Stimulated activated CD8-positive, alpha-beta memory T cell treated with anti-CD3 and anti-CD28 coated beads, Interleukin-7, amount 100 ng/mL, for 24 hours (primary cell): ENCODE measurements at regions not wholly inside any gene's neighbourhood (a gene's known extent, or its start where the extent isn't known, plus 50 kb on each side); places are given as distances from the start of the nearest gene placed in this dataset.
"Not testable (repeated sequence)": the region's sequence is repeated elsewhere in the genome, so short reads cannot be mapped to it uniquely, and the experiment has no call there.

ENCODE experiments used
- DNase-seq: peaks from one replicate; pipeline ENCODE4 v3.0.0-alpha.2; 2020; ENCODE audit warnings: low read depth

DNA sequence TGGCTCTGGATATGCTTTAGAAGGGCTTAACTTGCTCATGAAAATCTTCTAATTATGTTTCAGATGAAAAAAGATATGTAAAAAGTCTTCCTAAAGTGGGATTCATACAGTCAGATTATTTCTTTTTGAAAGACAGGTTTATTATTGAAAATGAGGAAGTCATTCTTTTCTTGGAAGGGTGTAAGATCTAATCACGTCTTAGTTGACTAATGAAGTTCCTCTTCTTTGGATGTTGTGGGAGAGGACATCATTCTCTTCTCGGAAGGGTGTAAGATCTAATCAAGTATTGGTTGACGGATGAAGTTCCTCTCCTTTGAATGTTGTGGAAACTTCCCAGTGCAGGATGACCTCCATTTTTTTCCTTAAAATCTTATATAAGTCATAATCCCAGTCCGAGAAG lies 74.9 kb downstream of the ALG10 start:
- no peak for DNase-seq

DNA sequence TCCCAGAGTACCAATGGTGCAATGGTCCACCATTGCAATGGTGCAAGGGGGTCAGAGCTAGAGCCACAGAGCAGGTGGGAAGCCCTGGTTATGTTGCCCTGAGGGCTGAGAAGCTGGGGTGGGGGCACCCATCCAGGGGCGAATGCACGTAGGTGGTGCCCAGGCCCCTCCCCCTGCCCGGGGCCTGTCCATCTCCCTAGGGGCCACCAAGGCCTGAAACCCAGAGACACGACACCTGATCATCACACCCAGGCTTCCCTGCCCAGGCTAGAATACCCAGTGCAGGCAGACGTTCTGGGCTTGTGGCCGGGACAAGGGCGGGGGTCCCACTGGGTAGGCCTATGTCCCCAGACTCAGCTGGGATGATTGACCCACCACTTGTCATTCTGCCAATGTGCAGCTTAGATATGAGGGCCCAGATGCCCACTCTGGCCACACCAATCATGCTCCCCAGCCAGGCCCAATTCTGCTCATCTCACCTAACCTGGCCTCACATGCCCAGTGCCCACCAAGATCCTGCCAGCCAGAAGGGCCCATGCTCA lies 83.2 kb downstream of the ALG10 start:
- no peak for DNase-seq

DNA sequence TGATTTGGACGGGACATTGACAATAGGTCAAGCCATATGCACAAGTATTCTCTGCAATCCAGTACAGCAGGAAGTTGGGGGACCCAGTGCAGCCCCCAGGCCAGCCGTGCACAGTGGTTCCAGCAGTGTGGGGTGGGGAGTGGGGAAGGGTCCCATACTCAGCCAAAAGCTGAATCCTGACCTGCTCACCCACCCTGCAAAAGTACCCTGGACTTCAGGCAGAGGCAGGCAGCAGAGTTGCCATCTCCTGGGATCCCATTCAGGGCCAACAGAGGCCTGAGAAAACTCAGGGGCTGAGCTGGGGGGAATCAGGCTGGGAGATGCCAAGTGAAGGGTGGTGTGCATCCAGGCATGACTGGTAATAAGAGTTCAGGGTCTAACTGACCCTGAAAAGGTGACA lies 83.9 kb downstream of the ALG10 start:
- no peak for DNase-seq

DNA sequence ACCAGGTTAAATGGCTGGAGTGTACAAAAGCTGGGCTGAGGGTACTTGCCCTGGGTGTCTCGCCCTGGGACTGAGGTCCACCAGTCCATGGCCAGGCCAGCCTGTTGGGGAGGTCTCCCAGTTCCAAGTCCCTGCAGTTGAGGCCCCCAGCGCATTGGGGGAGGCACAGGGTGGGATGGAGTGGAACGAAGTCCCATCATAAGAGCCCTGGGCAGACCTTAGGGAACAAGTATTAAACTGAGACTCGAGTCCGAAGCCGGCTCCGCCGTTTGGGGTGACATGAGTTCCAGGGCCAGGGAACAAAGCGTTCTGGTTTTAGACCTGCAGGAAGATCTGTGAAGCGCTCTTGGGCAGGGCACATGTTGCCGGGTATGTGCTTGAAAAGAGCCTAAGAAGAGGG lies 84.7 kb downstream of the ALG10 start:
- no peak for DNase-seq

DNA sequence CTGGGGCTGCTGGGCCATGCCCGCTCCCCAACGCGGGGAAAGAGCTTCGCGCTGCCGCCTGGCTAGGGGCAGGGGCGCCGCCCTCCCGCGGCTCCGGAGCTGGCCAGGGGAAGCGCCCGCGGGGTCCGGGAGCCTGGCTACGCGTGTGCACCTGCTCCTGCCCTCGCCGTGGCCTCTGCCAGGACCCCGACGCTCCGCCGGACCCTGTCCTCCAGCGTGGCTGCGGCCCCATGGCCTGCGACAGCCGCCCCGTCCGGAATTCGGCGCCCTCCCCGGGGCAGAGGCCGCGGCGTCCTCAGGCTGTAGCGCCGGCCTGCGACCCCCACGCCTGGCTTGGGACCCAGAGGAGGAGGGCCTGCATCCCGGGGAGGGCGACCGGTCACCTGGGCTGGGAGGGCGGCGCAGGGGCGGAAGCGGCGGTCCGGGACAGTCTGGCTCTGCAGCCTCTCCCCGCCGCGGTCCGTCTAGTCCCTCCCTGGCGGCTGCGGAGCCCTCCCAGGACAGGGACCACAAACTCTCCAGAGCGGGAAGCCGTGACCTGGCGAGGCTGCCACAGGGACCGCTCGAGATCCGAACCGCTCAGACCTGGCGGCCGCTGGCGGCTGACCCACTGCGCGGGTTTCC lies 85.6 kb downstream of the ALG10 start:
- DNase-seq = no peak

DNA sequence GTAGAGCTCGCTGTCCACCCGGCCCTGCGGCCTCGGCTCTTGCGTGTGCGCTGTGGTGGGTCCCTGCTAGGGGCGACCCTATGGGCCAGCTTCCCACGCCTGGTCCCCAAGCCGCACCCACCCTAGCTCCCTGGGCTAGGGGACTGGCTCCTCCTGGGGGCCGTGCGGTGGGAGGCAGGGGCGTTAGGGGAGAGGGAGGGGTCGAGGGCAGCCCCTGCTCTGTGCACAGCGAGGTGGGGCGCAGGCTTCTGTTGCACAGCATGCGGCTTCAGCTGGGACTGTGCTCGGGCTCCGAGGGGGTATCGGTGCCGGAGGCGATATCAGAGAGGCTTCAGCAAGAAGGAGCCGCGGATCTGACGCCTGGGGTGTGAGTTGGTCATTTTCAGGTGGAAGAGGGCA lies 86.1 kb downstream of the ALG10 start:
- DNase-seq = no peak

DNA sequence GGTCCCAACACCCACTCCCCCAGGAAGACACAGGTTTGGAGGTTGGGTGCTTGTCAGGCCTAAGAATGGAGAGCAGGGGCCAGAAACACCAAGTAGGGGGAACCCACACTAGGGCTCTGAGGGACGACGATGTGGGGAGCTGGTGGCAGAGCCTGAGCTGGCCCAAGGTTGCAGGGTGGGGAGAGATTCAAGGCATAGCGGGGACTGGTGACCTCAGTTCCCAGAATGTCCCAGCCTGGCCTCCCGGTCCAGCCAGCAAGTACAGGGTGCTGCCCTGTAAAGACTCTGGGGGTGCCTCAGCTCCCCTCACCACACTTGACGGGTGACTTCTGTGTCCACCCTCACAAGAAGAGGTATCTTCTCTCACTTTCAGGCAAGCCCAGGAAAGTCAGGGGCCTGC lies 86.7 kb downstream of the ALG10 start:
- no peak for DNase-seq

DNA sequence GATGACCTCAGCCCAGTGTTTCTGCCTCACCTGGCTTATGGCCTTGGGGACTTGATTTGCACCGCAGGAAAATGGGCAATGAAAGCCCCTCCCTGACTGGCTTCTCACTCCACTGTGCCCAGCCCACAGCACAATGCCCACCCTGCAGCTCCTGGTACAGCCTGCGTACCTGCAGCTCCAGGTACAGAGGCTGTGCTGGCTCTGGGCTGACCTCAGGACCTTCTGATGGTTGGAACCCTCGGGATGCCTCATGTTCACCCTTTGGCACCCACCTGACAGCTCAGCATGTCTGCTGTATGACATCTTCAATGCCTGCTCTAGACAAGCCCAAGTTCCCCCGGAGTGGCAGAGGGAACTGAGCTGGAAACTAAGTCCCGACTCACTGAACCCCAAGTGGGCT lies 87.1 kb downstream of the ALG10 start:
- DNase-seq = no peak

DNA sequence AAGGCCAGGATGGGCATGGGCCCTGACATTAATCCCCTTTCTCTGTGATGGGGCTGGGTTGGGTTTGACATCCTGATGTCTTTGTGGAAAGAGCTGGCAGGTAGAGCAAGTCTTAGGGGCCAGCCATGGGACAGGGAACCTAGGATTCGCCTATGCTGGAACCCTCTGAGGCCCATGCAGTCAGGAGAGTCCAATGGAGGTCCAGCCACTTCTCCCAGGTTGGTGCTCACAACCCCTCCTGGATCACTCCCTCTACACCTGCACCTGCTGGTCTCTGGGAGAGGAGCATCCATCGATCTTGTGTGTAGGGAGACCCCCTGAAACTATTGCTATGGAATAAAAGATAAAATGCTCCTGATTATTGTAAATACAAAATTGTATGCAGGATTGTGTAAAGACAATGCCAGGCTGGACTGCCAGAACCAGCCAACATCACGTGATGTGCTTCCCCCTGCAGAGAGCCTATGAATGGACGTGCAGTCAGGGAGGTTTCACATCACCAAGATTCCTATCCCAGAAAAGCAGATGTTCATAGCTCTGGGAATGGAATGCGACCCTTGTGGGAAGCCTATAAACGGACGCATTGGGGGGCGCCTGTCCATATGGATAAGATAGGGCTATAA lies 87.7 kb downstream of the ALG10 start:
- not testable (repeated sequence) for DNase-seq

DNA sequence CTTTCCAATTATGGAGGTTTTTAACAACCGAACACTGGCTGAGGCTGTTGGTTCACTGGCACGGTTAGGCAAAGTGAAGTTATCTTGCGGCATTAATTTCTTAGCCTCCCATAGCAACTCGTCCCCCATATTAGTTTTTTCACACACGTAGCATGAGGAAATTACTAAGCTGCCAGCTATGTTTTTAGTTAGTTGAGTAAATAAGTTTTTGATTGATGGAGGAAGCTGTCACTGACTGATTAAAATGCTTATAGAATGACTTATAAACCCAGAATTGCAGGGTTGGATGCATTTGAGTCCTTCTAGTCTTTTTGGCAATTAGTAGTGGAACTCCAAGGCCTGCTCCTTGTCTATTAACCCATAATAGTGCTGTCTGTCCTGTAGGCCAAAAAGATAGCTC lies 97.1 kb downstream of the ALG10 start:
- no peak for DNase-seq

DNA sequence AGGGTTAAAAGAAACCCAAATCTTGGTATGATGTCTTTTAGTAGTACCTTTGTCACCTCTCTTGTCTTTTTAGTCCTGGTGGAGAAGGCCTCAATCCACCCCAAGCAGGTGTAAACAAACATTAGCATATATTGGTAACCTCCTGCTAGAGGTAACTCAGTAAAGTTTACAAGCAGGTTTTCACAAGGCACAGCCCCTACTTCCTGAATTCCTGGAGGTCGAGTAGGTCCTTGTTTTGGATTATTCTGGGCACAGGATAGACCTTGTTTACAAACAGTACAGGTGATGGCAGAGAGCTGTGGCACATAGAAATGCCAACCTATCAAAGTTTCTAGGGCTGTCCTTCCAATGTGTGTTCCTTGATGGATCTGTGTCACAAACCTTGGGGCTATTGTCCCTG lies 99.1 kb downstream of the ALG10 start:
- DNase-seq = no peak

DNA sequence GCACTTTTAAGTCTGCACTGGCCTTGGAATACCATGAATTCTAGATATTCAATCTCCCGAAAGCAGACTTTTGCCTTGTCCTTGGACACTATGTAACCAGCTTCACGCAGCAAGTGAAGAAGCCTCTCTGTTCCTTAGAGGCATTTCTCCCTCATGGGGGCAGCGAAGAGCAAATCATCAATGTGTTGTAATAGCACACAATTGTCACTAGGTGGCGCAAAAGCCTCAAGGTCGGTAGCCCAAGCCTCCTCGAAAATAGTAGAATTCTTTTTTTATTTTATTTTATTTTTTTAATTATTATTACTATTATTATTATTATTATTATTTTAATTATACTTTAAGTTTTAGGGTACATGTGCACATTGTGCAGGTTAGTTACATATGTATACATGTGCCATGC lies 100.8 kb downstream of the ALG10 start:
- DNase-seq = not testable (repeated sequence)

DNA sequence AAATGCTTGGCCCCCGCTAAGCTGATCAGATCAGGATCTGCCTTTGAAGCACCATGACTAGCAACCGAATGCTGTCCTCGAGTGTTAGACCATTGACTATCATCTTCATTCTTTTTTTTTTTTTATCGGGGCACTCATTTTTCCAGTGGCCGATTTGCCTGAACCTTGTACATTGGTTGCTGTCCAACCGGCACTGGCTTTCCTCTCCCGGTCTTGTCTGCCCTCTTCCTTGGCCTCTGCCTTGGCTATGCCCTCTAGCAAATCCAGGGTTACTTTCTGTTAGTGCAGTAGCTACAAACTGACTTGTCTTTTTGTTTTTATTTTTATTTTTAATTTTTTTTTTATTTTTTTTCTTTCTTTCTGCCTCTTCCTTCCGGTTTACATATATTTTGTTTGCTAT lies 102.3 kb downstream of the ALG10 start:
- no peak for DNase-seq

DNA sequence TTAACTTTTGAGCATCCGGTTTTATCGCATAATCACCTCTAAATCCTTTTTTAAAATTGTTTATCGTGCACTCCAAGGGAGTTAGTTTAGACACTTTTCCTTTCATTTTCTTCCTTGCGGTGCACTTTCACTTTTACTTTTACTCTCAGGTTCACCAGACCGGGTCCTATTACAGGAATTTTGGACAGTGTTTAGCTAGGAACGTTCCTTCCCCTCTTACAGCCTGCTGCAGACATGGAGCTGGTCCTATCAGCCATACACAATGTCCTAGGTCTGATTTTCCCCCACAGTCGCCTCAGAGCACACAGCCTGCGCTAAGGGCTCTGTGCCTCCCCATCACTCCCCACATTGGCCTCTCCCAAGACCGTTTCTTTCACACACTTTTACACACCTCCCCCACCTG lies 103.9 kb downstream of the ALG10 start:
- DNase-seq = no peak

DNA sequence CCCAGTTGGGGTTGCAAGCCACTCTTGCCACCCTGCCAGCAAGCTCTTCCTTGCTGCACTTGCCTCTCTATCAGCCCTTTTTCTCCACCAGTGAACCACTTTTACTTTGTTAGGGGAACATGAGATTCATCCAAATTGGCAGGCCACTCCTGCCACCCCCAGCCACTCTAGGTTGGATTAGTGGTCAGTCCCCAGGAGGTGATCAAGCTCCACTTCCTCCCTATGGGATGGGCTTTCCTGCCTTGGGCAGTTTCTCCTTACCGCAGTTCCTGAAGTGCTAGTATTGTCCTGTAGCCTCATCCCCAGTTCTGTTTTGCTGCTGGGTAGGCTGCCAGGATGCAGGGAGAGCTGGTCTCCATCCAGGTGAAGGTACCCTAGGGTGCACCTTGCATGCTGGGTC lies 104.5 kb downstream of the ALG10 start:
- no peak for DNase-seq

DNA sequence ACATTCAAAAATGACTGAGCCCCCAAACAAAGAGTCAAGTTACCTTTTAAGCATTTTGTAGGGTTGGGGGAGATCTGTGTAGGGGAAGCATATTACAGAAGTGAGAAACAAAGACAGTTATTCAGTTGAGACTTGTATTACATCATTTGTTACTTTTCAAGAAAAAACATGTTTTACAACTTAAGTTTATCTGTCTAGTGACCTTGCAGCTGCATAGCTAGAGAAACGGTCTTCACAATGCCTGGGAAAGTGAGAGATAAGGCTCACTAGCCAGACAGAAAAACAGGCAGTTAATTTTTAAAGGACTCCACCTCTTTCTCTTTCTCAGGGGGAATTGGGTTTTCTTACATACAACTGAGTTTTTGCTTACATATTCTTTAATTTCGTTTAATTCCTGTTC lies 105.1 kb downstream of the ALG10 start:
- not testable (repeated sequence) for DNase-seq

DNA sequence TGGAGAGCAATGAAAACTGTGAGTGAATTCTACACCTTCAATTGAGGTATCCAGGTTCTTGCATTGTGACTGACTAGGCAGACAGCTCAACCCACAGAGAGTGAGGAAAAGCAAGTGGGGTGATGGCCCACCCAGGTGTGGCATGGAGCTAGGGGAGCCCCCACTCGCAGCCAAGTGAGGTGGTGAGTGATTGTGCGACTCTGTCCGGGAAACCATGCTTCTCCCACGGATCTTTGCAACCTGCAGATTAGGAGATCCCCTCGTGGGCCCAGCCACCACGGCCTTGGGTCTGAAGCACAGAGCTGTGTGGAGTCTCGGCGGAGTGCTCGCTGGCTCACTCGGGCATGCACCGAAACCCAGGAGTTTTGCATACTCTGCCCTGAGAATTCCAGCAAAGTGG lies 120.1 kb downstream of the ALG10 start:
- no peak for DNase-seq

DNA sequence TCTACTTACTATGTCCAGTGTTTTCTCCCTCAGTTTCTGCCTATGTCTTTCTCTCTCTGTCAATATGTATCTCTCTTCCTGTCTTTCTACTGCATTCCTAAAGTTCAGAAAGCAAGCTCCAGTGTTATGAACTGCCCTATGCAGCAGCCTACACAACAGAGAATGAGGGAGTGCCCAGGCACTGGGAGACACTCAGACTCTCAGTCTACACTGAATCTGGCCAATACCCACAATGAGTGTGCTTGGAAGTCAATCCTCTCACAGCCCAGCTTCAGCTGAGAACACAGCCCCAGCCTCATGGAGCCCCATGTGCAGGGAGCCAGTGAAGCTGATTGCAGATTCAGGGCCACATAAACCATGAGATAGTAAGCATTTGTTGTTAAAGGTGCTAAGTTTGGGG lies 128.7 kb downstream of the ALG10 start:
- DNase-seq = no peak

DNA sequence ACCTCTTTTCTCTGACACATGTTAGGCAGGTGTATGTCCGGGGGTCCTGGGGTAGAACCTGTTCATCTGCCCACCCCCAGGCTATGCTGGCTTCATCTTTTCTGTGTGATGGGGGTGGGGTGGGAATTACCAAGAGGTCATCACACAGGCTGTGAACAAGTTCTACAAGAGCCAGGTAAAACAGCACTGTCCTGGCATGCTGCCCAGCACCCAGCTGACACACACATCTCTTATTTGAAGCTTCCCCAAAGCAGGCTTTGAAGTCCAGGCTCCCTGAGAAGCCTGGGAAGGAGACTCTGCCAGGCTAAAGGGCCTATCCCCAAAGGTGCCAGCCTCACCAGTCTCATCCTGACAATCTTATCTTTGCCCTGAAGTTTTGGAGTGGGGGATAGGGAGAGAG lies 141.1 kb downstream of the ALG10 start:
- DNase-seq = no peak

DNA sequence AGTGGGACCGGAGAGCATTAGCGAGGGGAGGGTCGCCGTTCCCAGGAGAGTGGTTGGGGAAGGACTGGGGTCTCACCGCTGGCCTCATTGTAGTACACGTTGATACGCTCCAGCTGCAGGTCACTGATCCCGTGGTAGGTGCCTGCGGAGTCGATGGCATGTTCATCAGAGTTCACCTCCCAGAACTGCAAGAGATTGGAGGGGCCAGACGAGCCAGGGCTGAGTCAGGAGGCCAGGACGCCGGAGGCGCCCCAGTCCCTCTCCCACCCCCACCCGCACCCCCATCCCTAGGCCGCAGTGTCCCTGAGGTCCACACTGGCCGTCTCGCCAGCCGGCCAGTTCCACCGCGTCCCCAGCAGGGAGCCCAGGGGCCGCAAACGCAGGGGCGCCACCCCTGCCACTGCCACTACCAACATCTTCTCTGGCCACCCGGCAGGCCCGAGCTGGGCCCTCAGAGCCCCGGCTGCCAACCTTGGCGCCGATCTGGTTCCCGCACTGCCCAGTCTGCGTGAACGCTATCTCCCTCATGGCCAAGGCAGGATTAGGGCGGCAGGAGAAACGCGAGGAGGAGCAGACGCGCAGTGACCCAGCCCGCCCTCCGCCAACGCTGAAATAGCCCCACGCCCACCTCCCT lies 144.2 kb downstream of the ALG10 start:
- DNase-seq = no peak

DNA sequence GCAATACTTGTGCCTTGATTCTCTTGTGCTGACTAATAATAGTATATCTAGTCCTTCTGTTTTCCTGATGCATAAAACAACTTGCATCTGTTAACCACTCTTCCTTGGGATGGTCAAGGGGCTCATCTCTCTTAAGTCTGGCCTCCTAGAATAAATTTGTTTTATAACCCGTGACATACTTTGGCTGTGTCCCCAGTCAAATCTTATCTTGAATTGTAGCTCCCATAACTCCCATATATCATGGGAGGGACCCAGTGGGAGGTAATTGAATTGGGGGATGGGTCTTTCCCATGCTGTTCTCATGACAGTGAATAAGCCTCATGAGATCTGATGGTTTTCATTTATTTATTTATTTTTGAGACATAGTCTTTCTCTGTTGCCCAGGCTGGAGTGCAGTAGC lies 146.2 kb downstream of the ALG10 start:
- DNase-seq = not testable (repeated sequence)

DNA sequence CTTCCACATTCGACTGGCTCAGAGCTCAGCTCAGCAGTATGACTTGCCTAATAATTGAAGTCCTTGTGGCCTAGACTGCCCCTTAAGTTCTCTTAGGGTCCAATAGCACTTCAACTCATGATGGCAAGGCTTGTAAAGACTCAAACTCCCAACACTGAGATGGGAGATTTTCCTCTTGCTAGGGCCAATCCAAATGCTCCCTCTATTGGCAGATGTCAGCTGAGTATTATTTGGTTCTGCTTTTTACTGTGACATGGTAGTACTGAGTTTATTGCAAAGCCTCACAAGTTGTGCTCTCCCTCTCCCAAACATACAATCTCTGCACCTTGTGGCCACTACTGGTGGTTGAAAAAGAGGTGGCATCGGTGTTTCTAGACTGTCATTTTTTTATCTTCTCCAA lies 164.2 kb downstream of the ALG10 start:
- no peak for DNase-seq

DNA sequence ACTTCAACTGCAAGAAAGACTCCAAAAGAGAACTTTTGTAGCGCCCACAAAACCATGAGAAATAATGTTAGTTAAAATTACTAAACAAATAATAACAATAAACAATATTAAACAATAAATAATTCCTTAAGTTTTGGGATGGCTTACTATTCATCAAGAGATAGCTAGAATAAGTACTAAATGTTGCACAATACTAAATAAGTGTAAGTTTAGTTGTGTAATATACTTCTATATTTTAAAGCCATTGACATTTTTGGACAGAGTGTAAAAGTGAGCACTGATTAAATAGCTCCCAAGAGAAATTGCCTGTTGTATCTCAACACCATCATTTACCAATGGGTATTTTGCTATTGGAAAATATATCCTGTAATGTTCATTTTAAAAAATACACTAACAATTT lies 166.7 kb downstream of the ALG10 start:
- no peak for DNase-seq

DNA sequence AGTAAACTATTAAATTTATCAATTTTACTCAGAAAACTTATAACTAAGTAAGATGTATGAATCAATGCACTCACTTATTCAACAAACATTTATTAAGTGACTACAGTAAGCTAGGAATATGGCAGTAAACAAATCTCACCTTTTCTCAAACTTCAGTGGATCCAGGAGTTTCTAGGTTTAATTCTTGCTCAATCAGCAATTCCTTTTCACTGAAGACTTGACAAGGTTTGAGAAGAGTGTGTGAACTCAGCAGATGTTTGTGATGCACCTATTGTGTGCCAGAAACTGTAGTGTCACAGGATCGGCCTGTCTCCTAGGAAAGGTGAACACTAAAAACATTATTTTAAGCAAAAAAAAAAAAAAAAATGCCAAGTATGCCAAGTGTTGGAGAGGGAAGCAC lies 167.8 kb downstream of the ALG10 start:
- DNase-seq = no peak
